ENCODE measurements at regions not wholly inside any gene's neighbourhood (a gene's known extent, or its start where the extent isn't known, plus 50 kb on each side); places are given as distances from the start of the nearest gene placed in this dataset.

DNA sequence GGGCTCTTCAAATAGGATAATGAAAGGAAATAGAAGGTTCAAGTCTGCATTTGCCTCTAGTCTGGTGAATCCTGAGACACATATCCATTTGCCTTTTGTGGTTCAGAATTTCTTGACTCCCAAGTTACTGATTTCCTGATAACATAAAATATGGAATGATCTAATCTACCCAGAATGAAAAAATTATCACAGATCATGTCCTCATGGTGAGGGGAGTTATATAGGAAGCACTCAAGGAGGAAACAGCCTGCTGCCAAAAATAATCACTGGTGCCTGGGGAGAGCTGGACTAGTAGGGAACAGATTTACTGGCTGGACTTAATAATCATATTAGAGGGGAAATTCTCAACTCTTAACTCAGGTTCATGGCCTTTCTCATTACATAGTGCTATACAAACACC lies 95.5 kb upstream of the STK17B start:
- H3K27me3 ChIP-seq (replicated peaks in 1 of 2; ENCODE audit: control insufficient read depth in 2 of 2, extremely low read depth in 1 of 2, insufficient read depth in 2 of 2, low read length in 1 of 2) = no peaks in the 10 kb centered on the region
- peaks cover 27 to 70% of the 10 kb centered on the region in 2 experiments for H3K4me1 ChIP-seq (ENCODE audit: control insufficient read depth in 1 of 2, extremely low read depth in 1 of 2, insufficient read depth in 2 of 2, low read length in 2 of 2)
- Mint-ChIP-seq H3K4me3 (peak overlapping the region in 1 of 3 donors; percentile 75), H3K9me3 (no peaks in the 10 kb centered on the region), H3K36me3 (no peaks in the 10 kb centered on the region), H3K27me3 (no peaks in the 10 kb centered on the region), H3K27ac (peak overlapping the region; percentile 87 to 91), H3K4me1 (peaks cover 78 to 88% (median 84%) of the 10 kb centered on the region in 3 donors)
- POLR2A ChIA-PET = interaction anchor here (0.6 to 1.1 kb wide), 3 partner anchors 8 to 56 kb away, joined by 3 to 4 read pairs (median 3); no protein-coding TSS in a partner anchor
- CTCF ChIA-PET = interaction anchor here (0.6 to 1.2 kb wide), 7 partner anchors 10 to 578 kb away, joined by 3 to 4 read pairs (median 3); partner anchors contain the start of gene DNAH7 (in 1 of the 2)
- no peaks in the 10 kb centered on the region for H3K36me3 ChIP-seq (ENCODE audit: control insufficient read depth in 2 of 2, extremely low read depth in 1 of 2, insufficient read depth in 1 of 2, low read length in 1 of 2)
- no peaks in the 10 kb centered on the region for H3K9me3 ChIP-seq
- peak overlapping the region; percentile 25 for H3K27ac ChIP-seq (ENCODE audit: low read length)
- ATAC-seq (replicated peaks in 1 of 4) (no peak), DNase-seq (no peak)
- H3K4me3 ChIP-seq (ENCODE audit: control insufficient read depth in 1 of 2, extremely low read depth in 1 of 2, low read length in 1 of 2) = no peak overlapping the region

DNA sequence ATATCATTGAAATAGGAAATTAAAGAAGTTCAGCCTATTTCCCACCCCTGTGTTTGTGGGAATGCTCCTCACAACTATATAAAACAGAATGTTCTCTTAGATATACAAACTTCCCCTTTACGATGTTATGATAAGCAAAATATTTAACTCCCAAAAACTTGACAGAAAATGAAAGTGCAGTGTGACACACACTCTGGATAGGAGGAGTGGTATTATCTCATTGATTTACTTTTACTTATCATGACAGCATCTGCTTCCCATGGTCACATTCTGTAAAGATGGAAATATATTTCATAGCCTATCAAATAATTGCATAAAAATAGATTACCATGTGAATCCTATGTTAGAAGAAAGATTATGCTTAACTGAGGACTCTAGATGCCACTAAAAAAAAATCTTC lies 96.6 kb upstream of the STK17B start:
- peak overlapping the region; percentile 70 to 75 (median 72) for H3K4me3 Mint-ChIP-seq
- H3K27ac ChIP-seq (ENCODE audit: low read length) = peak overlapping the region; percentile 50
- H3K27me3 Mint-ChIP-seq = no peaks in the 10 kb centered on the region
- WGBS (ENCODE audit: insufficient coverage) = no CpG with 5 or more reads among the region's 1 CpG
- no peaks in the 10 kb centered on the region for H3K36me3 Mint-ChIP-seq
- no peak overlapping the region for H3K4me3 ChIP-seq (ENCODE audit: control insufficient read depth in 1 of 2, extremely low read depth in 1 of 2, low read length in 1 of 2)
- H3K27me3 ChIP-seq (replicated peaks in 1 of 2; ENCODE audit: control insufficient read depth in 2 of 2, extremely low read depth in 1 of 2, insufficient read depth in 2 of 2, low read length in 1 of 2) = no peaks in the 10 kb centered on the region
- ChIA-PET CTCF (interaction anchor here in 1 of 2 donors (0.6 kb wide), 1 partner anchor 706 kb away, joined by 16 read pairs; no protein-coding TSS in a partner anchor), POLR2A (interaction anchor here in 1 of 2 donors (0.6 kb wide), 1 partner anchor 37 kb away, joined by 3 read pairs; no protein-coding TSS in a partner anchor)
- H3K9me3 Mint-ChIP-seq = no peaks in the 10 kb centered on the region
- no peaks in the 10 kb centered on the region for H3K36me3 ChIP-seq (ENCODE audit: control insufficient read depth in 2 of 2, extremely low read depth in 1 of 2, insufficient read depth in 1 of 2, low read length in 1 of 2)
- H3K4me1 Mint-ChIP-seq = peaks cover 68 to 78% (median 73%) of the 10 kb centered on the region in 3 donors
- DNase-seq (no peak), ATAC-seq (replicated peaks in 1 of 4) (no peak)
- H3K27ac Mint-ChIP-seq = peak overlapping the region; percentile 91 to 94
- peaks cover 18 to 58% of the 10 kb centered on the region in 2 experiments for H3K4me1 ChIP-seq (ENCODE audit: control insufficient read depth in 1 of 2, extremely low read depth in 1 of 2, insufficient read depth in 2 of 2, low read length in 2 of 2)
- H3K9me3 ChIP-seq = no peaks in the 10 kb centered on the region

DNA sequence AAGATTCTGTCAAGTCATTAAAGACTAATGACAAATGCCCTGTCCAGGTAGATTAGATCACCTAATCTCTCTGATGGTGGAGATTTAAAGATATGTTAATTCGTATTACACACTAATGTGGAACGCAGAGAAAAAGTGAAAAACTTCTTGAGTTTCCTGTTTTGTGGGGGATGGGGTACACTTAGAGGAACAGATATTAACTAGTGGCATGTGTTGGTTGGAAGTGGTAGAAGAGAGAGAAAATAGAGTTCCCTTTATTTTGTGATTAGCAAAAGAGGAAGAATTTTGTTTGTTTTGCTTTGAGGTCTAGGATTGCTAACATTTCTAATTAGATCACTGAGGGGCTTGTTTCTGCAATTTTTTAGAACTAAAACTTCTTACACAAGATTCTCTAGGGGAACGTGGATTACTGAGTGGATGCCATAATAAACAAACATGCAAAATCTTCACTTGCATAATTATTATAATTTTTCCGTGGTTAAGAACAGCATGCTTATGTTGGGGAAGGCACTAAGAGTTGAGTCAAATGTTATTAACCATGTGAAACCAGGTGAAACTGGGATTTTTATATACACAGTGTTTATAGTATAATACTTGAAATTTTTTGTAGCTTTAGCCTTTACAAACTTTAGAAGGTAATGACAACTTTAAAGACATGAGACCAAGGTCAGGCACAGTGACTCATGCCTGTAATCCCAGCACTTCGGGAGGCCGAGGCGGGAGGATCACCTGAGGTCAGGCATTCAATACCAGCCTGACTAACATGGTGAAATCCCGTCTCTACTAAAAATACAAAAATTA lies 97.4 kb upstream of the STK17B start:
- Mint-ChIP-seq H3K9me3 (no peaks in the 10 kb centered on the region), H3K4me1 (peaks cover 62 to 79% (median 71%) of the 10 kb centered on the region in 3 donors), H3K36me3 (no peaks in the 10 kb centered on the region), H3K4me3 (peak overlapping the region; percentile 70 to 75 (median 72)), H3K27me3 (no peaks in the 10 kb centered on the region), H3K27ac (peak overlapping the region; percentile 91 to 94)
- Histone ChIP-seq H3K36me3 (ENCODE audit: control insufficient read depth in 2 of 2, extremely low read depth in 1 of 2, insufficient read depth in 1 of 2, low read length in 1 of 2) (no peaks in the 10 kb centered on the region), H3K27me3 (replicated peaks in 1 of 2; ENCODE audit: control insufficient read depth in 2 of 2, extremely low read depth in 1 of 2, insufficient read depth in 2 of 2, low read length in 1 of 2) (no peaks in the 10 kb centered on the region), H3K4me3 (ENCODE audit: control insufficient read depth in 1 of 2, extremely low read depth in 1 of 2, low read length in 1 of 2) (no peak overlapping the region), H3K4me1 (ENCODE audit: control insufficient read depth in 1 of 2, extremely low read depth in 1 of 2, insufficient read depth in 2 of 2, low read length in 2 of 2) (peaks cover 14 to 55% of the 10 kb centered on the region in 2 experiments), H3K27ac (ENCODE audit: low read length) (peak overlapping the region; percentile 50), H3K9me3 (no peaks in the 10 kb centered on the region)
- ChIA-PET CTCF (interaction anchor here (0.7 kb wide), 2 partner anchors 108 to 1238 kb away, joined by 4 to 8 read pairs; no protein-coding TSS in a partner anchor), POLR2A (interaction anchor here in 1 of 2 donors (0.7 kb wide), 1 partner anchor 543 kb away, joined by 16 read pairs; no protein-coding TSS in a partner anchor)
- DNase-seq (peak in 1 of 35 experiments; percentile 38), ATAC-seq (replicated peaks in 1 of 4) (peak in 3 of 4 experiments; percentile 42 to 58 (median 48))
- no CpG with 5 or more reads among the region's 8 CpGs for WGBS (ENCODE audit: insufficient coverage)

DNA sequence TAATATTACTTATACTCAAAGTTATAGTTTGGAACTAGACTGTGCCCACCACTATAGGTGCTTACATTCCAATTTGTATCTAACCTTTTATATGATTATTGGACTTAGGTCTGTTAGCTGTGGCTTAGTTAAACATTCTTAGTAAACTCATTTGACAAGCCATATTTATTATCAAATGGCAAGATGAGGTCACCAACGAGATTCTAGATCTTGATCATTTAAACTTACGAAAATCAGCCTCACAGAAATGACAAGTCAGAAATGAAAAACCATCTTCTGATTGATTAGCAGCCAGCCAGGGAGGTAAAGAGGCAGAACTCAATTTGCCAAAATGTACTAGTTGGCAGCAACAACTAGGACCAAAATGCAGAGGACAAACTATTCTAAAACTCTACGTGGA lies 100.4 kb upstream of the STK17B start:
- H3K4me1 ChIP-seq (ENCODE audit: control insufficient read depth in 1 of 2, extremely low read depth in 1 of 2, insufficient read depth in 2 of 2, low read length in 2 of 2) = peaks cover 28 to 60% of the 10 kb centered on the region in 2 experiments
- H3K4me3 Mint-ChIP-seq = no peak overlapping the region
- POLR2A ChIA-PET = interaction anchor here (0.6 kb wide), 3 partner anchors 12 to 112 kb away, joined by 3 to 8 read pairs (median 3); no protein-coding TSS in a partner anchor
- no peak overlapping the region for H3K4me3 ChIP-seq (ENCODE audit: control insufficient read depth in 1 of 2, extremely low read depth in 1 of 2, low read length in 1 of 2)
- CTCF ChIA-PET = interaction anchor here (0.5 to 1.5 kb wide), 5 partner anchors 12 to 1615 kb away, joined by 3 to 5 read pairs (median 3); no protein-coding TSS in a partner anchor
- H3K36me3 ChIP-seq (ENCODE audit: control insufficient read depth in 2 of 2, extremely low read depth in 1 of 2, insufficient read depth in 1 of 2, low read length in 1 of 2) = no peaks in the 10 kb centered on the region
- DNase-seq (no peak), ATAC-seq (replicated peaks in 1 of 4) (no peak)
- WGBS (ENCODE audit: insufficient coverage) = 80% methylated on average over 1 of the region's 3 CpGs
- H3K27me3 ChIP-seq (replicated peaks in 1 of 2; ENCODE audit: control insufficient read depth in 2 of 2, extremely low read depth in 1 of 2, insufficient read depth in 2 of 2, low read length in 1 of 2) = no peaks in the 10 kb centered on the region
- H3K36me3 Mint-ChIP-seq = no peaks in the 10 kb centered on the region
- no peaks in the 10 kb centered on the region for H3K9me3 Mint-ChIP-seq
- peaks cover 70 to 81% (median 76%) of the 10 kb centered on the region in 3 donors for H3K4me1 Mint-ChIP-seq
- H3K27ac ChIP-seq (ENCODE audit: low read length) = no peak overlapping the region
- H3K27me3 Mint-ChIP-seq = no peaks in the 10 kb centered on the region
- no peak overlapping the region for H3K27ac Mint-ChIP-seq
- no peaks in the 10 kb centered on the region for H3K9me3 ChIP-seq

DNA sequence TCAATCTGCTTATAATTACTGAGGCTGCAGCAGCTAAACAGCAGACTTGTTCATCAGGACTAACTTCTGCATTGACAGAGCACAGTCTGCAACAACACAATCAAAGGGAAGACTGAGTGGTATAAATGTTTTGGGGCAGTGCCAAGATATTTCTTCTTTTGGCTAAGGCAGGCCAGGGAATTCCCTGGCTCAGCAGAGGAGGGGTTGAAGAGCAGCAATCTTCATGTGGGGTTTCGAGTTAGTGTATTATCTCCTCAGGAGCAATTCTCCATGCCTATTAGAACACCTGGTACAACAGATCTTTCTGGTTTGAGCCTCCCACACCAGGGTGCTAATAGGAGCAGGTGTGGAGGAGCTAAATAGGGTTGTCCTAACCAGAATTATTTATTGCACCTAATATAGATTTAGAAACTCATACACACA lies 103.0 kb upstream of the STK17B start:
- Mint-ChIP-seq H3K27me3 (no peaks in the 10 kb centered on the region), H3K4me1 (peaks cover 62 to 65% (median 62%) of the 10 kb centered on the region in 3 donors), H3K4me3 (peak overlapping the region in 2 of 3 donors; percentile 4 to 55), H3K36me3 (no peaks in the 10 kb centered on the region), H3K27ac (peak overlapping the region; percentile 94 to 95), H3K9me3 (no peaks in the 10 kb centered on the region)
- ChIA-PET POLR2A (interaction anchor here (1.0 to 1.7 kb wide), 4 partner anchors 14 to 110 kb away, joined by 3 to 5 read pairs (median 4); no protein-coding TSS in a partner anchor), CTCF (interaction anchor here (0.7 to 6.7 kb wide), 5 partner anchors 32 to 872 kb away, joined by 3 to 68 read pairs (median 12); no protein-coding TSS in a partner anchor)
- no CpG with 5 or more reads among the region's 1 CpG for WGBS (ENCODE audit: insufficient coverage)
- Histone ChIP-seq H3K27ac (ENCODE audit: low read length) (peak overlapping the region; percentile 57), H3K27me3 (replicated peaks in 1 of 2; ENCODE audit: control insufficient read depth in 2 of 2, extremely low read depth in 1 of 2, insufficient read depth in 2 of 2, low read length in 1 of 2) (no peaks in the 10 kb centered on the region), H3K4me1 (ENCODE audit: control insufficient read depth in 1 of 2, extremely low read depth in 1 of 2, insufficient read depth in 2 of 2, low read length in 2 of 2) (peaks cover 23 to 40% of the 10 kb centered on the region in 2 experiments), H3K36me3 (ENCODE audit: control insufficient read depth in 2 of 2, extremely low read depth in 1 of 2, insufficient read depth in 1 of 2, low read length in 1 of 2) (no peaks in the 10 kb centered on the region), H3K4me3 (ENCODE audit: control insufficient read depth in 1 of 2, extremely low read depth in 1 of 2, low read length in 1 of 2) (no peak overlapping the region), H3K9me3 (no peaks in the 10 kb centered on the region)
- DNase-seq (peak in 18 of 35 experiments; percentile 9 to 77 (median 25)), ATAC-seq (replicated peaks in 1 of 4) (peak; percentile 48 to 90 (median 55))
